NCI-H510A (cell line): ENCODE measurements at regions not wholly inside any gene's neighbourhood (a gene's known extent, or its start where the extent isn't known, plus 50 kb on each side); places are given as distances from the start of the nearest gene placed in this dataset.

Source experiments
- DNase-seq: peaks from one replicate; lab custom pipeline; 2025; lab: John Stamatoyannopoulos, UW

- no peak for DNase-seq
These were observed 119.9 kb downstream of the FAM43A start for GRCh38 chr3:194805546-194805945.

GRCh38 chr3:194806991-194807630 lies 121.4 kb downstream of the FAM43A start:
- no peak for DNase-seq

DNA sequence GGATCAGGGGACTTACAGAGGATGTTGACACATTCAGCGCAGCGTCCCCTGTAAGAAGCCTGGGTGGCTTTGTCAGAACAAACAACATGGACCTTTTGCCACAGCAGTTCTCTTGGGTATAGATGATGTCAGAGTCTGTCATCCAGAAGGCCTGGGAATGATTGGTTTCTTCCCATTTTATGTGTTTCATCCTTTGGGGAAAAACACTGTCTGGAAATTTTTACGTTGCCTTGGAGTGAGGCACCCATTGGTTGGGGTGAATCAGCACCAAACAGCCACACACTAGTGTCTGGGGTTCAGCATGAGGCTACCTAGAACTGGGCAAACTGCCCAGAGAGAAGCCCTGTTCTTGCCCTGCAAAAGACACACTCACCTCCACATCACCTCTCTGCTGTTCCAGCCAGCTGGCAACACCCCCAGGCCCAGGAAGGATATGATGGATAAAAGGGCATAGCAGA lies 123.0 kb downstream of the FAM43A start:
- DNase-seq, result no peak

DNA sequence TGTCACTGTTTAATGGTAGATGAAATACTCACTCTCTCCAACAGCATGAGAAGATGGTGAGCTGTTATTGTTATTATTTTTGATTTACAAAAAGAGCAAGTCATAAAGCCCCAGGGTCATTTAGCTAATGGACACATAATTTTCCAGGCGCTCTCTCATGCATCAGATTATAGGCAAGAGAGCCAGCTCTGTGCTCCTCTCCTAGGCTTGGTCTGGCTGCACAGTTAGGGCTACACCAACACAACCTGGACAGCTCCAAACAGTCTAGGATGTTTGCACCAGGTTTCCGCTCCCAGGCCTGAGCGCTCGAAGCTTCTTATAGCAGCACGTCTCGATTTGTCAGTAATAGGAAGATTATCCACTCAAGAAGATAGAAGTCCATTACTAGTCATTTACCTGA lies 123.7 kb downstream of the FAM43A start:
- DNase-seq, result no peak

GRCh38 chr3:194810076-194810475 lies 124.4 kb downstream of the FAM43A start:
- DNase-seq, result no peak

GRCh38 chr3:194811118-194811517 lies 125.4 kb downstream of the FAM43A start:
- no peak for DNase-seq

DNA sequence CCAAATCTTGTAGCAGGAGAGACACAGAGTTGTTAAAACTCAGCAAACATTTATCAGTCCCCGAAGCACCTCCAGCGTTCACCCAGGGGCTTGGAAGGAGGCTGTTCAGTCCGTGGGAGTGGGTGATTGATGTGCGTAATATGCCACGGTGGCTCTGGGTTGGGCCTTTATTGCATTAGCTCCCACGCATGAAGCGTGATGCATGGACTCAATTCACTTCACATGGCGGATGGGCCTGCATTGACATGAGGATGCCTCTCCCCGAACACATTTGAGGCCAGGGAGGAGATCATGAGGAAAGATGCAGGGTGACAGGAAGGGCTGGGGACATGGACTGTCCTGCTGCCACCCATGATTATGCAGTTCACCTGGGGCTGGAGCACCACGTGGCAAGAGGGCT lies 126.5 kb downstream of the FAM43A start:
- no peak for DNase-seq

DNA sequence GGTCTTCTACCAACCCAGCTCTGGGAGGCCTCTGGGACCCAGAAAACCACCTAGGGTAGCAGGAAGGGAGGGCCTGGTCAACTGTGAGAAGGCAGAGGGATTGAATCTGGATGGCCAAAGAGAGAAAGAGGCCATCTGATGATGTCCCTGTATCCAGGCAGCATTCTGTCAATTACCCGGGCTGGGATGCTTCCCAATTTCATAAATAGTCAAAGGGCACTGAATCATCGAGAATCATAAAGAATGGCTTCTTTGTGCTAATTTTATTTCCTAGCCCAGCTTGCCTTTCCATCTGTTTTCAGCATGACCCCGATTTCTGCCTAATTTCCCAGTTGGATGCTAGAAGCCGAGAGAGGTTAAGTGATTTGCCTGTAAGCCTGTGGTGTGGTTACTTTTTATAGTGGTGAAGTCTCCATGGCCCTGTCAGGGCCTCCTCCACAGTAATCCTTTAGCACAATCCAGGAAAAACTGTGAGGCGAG lies 129.2 kb downstream of the FAM43A start:
- no peak for DNase-seq

- no peak for DNase-seq
These were observed 131.3 kb downstream of the FAM43A start for GRCh38 chr3:194816748-194817591.

- no peak for DNase-seq
These were observed 131.9 kb downstream of the FAM43A start for GRCh38 chr3:194817592-194817930.

DNA sequence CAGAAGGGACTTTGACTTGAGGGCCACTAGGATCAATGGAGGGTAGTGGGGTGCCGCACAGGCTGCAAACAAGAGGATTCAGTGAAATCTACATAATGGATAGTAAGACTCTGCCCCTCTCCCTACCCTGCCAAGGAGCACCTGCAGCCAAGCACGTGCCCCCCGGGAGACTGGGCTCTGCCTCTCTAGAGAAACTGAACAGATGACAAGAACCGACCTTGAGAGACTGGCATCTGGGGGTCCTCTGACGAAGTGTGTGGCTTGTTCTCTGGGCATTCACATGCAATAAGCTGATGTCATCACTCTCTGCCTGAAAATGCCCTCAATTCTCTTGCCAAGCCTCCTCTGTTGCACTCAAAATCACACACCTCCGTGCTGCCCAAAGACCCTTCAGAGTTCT lies 132.3 kb downstream of the FAM43A start:
- DNase-seq, result no peak

- DNase-seq, result no peak
These were observed 138.4 kb downstream of the FAM43A start for GRCh38 chr3:194824100-194824499.

DNA sequence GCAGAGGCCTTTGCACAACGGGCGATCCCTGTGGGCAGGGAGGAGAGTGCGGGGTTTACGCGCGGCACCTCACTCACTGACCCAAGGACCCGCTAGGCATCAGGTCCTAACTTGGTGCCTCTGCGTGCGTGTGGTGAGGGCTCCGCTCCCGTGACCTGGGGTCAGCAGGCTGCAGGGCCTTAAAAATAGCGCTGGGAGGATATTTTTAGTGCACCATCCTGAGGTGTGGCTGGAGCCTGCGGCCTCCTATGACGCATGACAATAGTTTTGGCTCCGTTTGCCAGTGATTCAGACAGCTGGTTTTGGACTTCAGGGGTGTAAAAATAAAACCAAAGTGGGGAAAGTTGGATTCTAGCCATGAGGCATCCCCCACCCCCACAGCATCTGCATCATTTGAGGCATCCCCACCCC lies 139.0 kb downstream of the FAM43A start:
- DNase-seq, result no peak

- no peak for DNase-seq
These were observed 140.9 kb downstream of the FAM43A start for GRCh38 chr3:194826594-194826993.

- no peak for DNase-seq
These were observed 141.8 kb downstream of the FAM43A start for GRCh38 chr3:194827486-194827885.

- no peak for DNase-seq
These were observed 142.4 kb downstream of the FAM43A start for GRCh38 chr3:194828116-194828515.

GRCh38 chr3:194828926-194829325 lies 143.2 kb downstream of the FAM43A start:
- DNase-seq, result no peak

GRCh38 chr3:194830401-194830800 lies 144.7 kb downstream of the FAM43A start:
- no peak for DNase-seq

DNA sequence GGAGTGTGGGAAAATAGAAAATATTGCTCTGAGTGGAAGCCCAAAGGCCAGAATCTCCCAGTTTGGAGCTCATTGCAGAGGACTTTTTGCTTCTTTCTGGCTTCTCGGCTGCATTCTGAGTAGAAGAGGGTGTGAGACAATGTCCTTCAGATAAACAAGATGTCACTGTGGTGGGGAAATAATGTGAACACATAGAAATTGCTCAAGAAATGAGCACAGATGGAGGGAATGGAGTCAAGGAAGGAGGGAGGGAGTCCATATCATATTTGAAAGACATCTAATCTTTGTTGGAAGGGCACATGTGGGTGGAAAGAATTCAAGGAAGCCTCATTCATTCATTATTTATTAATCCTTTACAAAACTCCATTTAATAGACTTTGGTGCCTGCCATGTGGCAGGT lies 145.3 kb downstream of the FAM43A start:
- DNase-seq, result no peak

GRCh38 chr3:194832346-194833104 lies 146.8 kb downstream of the FAM43A start:
- DNase-seq, result no peak

- DNase-seq, result no peak
These were observed 147.6 kb downstream of the FAM43A start for GRCh38 chr3:194833114-194833910.

GRCh38 chr3:194836661-194837060 lies 151.0 kb downstream of the FAM43A start:
- no peak for DNase-seq
